ENCODE measurements at regions not wholly inside any gene's neighbourhood (a gene's known extent, or its start where the extent isn't known, plus 50 kb on each side); places are given as distances from the start of the nearest gene placed in this dataset.

GRCh38 chr5:58066557-58066956 is 393.3 kb downstream of the PLK2 start:
- no peak for TF ChIP-seq POLR2AphosphoS5 (IDR thresholded peaks at IDR 0.05)
- no peak for TF ChIP-seq POLR2A (IDR thresholded peaks at IDR 0.05)
- TF ChIP-seq, protein P1, sequence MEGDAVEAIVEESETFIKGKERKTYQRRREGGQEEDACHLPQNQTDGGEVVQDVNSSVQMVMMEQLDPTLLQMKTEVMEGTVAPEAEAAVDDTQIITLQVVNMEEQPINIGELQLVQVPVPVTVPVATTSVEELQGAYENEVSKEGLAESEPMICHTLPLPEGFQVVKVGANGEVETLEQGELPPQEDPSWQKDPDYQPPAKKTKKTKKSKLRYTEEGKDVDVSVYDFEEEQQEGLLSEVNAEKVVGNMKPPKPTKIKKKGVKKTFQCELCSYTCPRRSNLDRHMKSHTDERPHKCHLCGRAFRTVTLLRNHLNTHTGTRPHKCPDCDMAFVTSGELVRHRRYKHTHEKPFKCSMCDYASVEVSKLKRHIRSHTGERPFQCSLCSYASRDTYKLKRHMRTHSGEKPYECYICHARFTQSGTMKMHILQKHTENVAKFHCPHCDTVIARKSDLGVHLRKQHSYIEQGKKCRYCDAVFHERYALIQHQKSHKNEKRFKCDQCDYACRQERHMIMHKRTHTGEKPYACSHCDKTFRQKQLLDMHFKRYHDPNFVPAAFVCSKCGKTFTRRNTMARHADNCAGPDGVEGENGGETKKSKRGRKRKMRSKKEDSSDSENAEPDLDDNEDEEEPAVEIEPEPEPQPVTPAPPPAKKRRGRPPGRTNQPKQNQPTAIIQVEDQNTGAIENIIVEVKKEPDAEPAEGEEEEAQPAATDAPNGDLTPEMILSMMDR (IDR thresholded peaks at IDR 0.05) = no peak
- H3K36me3 ChIP-seq = no peaks in the 10 kb centered on the region
- whole genome bisulfite sequencing = 88% methylated on average over 1 of the region's 1 CpG

DNA sequence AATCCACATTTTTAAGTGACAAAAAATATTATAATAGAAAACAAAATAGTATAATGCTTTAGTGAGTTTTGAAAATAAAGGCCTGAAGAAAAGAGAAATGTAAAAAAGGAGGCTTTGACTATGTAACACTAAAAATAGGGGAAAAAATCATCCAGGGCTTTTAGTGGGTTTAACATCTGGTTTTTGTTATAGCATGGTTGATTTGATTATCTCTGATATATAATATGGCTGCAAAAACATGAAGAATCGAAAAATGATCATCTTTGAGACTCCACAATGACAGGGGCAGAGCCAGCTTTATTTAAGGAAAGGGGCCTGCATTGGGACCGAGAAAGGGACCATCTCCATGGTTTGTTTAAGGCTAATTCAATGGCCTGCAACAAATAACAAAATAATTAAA is 393.8 kb downstream of the PLK2 start:
- intact Hi-C loops (cut with DNase I) = no loop called here
- Histone ChIP-seq H3K4me3 (no peak overlapping the region), H3K4me1 (replicated peaks) (no peaks in the 10 kb centered on the region), H3K27me3 (replicated peaks; ENCODE audit: insufficient read depth) (no peaks in the 10 kb centered on the region), H3K36me3 (no peaks in the 10 kb centered on the region), H3K9me3 (no peaks in the 10 kb centered on the region), H3K27ac (no peak overlapping the region)
- no peak for DNase-seq (ENCODE audit: low spot score)
- WGBS = 93% methylated on average over 2 of the region's 2 CpGs
- TF ChIP-seq POLR2AphosphoS5 (IDR thresholded peaks at IDR 0.05) (no peak), POLR2A (IDR thresholded peaks at IDR 0.05) (no peak)
- TF ChIP-seq, protein P1 (IDR thresholded peaks at IDR 0.05) = no peak

More at GRCh38 chr5:58066557-58066956, 393.3 kb downstream of the PLK2 start:
- Histone ChIP-seq H3K27ac (no peak overlapping the region), H3K4me3 (no peak overlapping the region), H3K9me3 (no peaks in the 10 kb centered on the region), H3K4me1 (replicated peaks) (no peaks in the 10 kb centered on the region), H3K27me3 (replicated peaks; ENCODE audit: insufficient read depth) (no peaks in the 10 kb centered on the region)
- intact Hi-C loops (cut with DNase I) = no loop called here
- DNase-seq (ENCODE audit: low spot score) = no peak

- no peaks in the 10 kb centered on the region for H3K27me3 ChIP-seq (replicated peaks; ENCODE audit: insufficient read depth)
Observed at GRCh38 chr5:58064801-58065200, 395.1 kb downstream of the PLK2 start.

DNA sequence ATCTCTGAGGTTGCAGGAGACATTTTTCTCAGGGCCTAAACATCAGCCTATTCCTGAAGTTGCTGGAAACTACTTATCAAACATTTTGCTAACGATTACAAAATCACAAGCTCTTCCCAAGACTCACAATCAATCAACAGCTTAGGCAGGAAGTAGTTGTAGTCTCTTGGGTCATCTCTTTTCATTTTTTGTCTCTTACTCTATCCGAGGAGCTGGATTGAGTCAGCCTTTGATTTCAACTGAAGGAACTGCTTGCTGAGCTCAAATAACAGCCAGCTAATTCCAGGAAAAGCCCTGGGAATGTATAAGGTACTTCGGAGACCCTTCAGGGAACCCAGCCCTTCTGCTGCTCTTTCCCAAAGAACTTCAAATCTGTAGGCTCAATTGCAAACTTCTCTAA is 398.9 kb downstream of the PLK2 start:
- no peak for TF ChIP-seq POLR2A (IDR thresholded peaks at IDR 0.05)
- H3K9me3 ChIP-seq = no peaks in the 10 kb centered on the region
- H3K27me3 ChIP-seq (replicated peaks; ENCODE audit: insufficient read depth) = no peaks in the 10 kb centered on the region
- intact Hi-C loops (cut with DNase I) = no loop called here
- H3K27ac ChIP-seq = no peak overlapping the region
- no peak overlapping the region for H3K4me3 ChIP-seq
- WGBS = 58% methylated on average over 3 of the region's 3 CpGs
- no peaks in the 10 kb centered on the region for H3K36me3 ChIP-seq
- DNase-seq (ENCODE audit: low spot score) = no peak
- no peaks in the 10 kb centered on the region for H3K4me1 ChIP-seq (replicated peaks)

More at GRCh38 chr5:58064801-58065200, 395.1 kb downstream of the PLK2 start:
- TF ChIP-seq POLR2A (IDR thresholded peaks at IDR 0.05) (no peak), POLR2AphosphoS5 (IDR thresholded peaks at IDR 0.05) (no peak)
- TF ChIP-seq, protein P1 (IDR thresholded peaks at IDR 0.05) = no peak
- intact Hi-C loops (cut with DNase I) = no loop called here
- DNase-seq (ENCODE audit: low spot score) = no peak
- H3K36me3 ChIP-seq = no peaks in the 10 kb centered on the region
- no peak overlapping the region for H3K27ac ChIP-seq
- no peaks in the 10 kb centered on the region for H3K4me1 ChIP-seq (replicated peaks)
- H3K9me3 ChIP-seq = no peaks in the 10 kb centered on the region
- 85% methylated on average over 2 of the region's 2 CpGs for WGBS
- H3K4me3 ChIP-seq = no peak overlapping the region

DNA sequence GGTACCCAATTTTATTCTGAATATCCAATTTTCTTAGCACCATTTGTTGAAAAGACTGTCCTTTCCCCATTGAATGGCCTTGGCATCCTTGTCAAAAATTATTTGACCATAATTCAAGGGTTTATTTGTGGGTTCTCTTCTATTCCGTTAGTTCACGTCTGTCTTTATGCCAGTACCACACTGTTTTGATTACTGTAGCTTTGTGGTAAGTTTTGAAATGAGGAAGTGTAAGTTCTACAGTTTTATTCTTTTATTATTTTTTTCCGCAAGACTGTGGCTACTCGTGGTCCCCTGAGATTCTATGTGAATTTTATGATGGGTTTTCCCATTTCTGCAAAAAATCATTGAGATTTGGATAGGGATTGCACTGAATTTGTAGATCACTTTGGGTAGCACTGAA is 402.6 kb downstream of the PLK2 start:
- intact Hi-C loops (cut with DNase I) = no loop called here
- Histone ChIP-seq H3K4me3 (no peak overlapping the region), H3K4me1 (replicated peaks) (no peaks in the 10 kb centered on the region), H3K36me3 (no peaks in the 10 kb centered on the region), H3K9me3 (no peaks in the 10 kb centered on the region), H3K27ac (no peak overlapping the region), H3K27me3 (replicated peaks; ENCODE audit: insufficient read depth) (no peaks in the 10 kb centered on the region)
- TF ChIP-seq, protein P1 (IDR thresholded peaks at IDR 0.05) = no peak
- TF ChIP-seq POLR2AphosphoS5 (IDR thresholded peaks at IDR 0.05) (no peak), POLR2A (IDR thresholded peaks at IDR 0.05) (no peak)
- WGBS = 97% methylated on average over 4 of the region's 4 CpGs
- DNase-seq (ENCODE audit: low spot score) = no peak
